GM18858 (cell line): ENCODE measurements at regions not wholly inside any gene's neighbourhood (a gene's known extent, or its start where the extent isn't known, plus 50 kb on each side); places are given as distances from the start of the nearest gene placed in this dataset.
"Not testable (repeated sequence)": the region's sequence is repeated elsewhere in the genome, so short reads cannot be mapped to it uniquely, and the experiment has no call there.

Experiments used
- ATAC-seq: cut with Tn5 transposase; IDR thresholded peaks from one replicate; pipeline ENCODE4 v1.9.1; 2021; ENCODE audit not compliant: unreplicated experiment

GRCh38 chr5:6321078-6321477, 57.3 kb downstream of the MED10 start:
- no peak for ATAC-seq

GRCh38 chr5:6319116-6319515, 59.2 kb downstream of the MED10 start:
- no peak for ATAC-seq

GRCh38 chr5:6317116-6317798, 61.1 kb downstream of the MED10 start:
- ATAC-seq: no peak

GRCh38 chr5:6315580-6315979, 62.8 kb downstream of the MED10 start:
- no peak for ATAC-seq

- ATAC-seq: no peak
These were observed 66.5 kb downstream of the MED10 start for GRCh38 chr5:6311568-6312501.

GRCh38 chr5:6309949-6310348, 68.4 kb downstream of the MED10 start:
- ATAC-seq: no peak

GRCh38 chr5:6308683-6309082, 69.7 kb downstream of the MED10 start:
- ATAC-seq: no peak

GRCh38 chr5:6307304-6307703, 71.0 kb downstream of the MED10 start:
- ATAC-seq: no peak

GRCh38 chr5:6305853-6306252, 72.5 kb downstream of the MED10 start:
- ATAC-seq: no peak

GRCh38 chr5:6302684-6303083, 75.7 kb downstream of the MED10 start:
- no peak for ATAC-seq

GRCh38 chr5:6302075-6302474, 76.3 kb downstream of the MED10 start:
- no peak for ATAC-seq

- ATAC-seq: no peak
These were observed 81.8 kb downstream of the MED10 start for GRCh38 chr5:6296524-6296923.

GRCh38 chr5:6291961-6292360, 86.4 kb downstream of the MED10 start:
- ATAC-seq: no peak

GRCh38 chr5:6289239-6289638, 89.1 kb downstream of the MED10 start:
- ATAC-seq: no peak

GRCh38 chr5:6287176-6287575, 91.2 kb downstream of the MED10 start:
- ATAC-seq: no peak

- no peak for ATAC-seq
These were observed 91.9 kb downstream of the MED10 start for GRCh38 chr5:6286404-6286803.

- not testable (repeated sequence) for ATAC-seq
These were observed 93.9 kb downstream of the MED10 start for GRCh38 chr5:6284491-6284890.

- no peak for ATAC-seq
These were observed 96.0 kb downstream of the MED10 start for GRCh38 chr5:6282352-6282751.

GRCh38 chr5:6281818-6282217, 96.5 kb downstream of the MED10 start:
- ATAC-seq: no peak

- ATAC-seq: no peak
These were observed 97.8 kb downstream of the MED10 start for GRCh38 chr5:6280425-6281100.

GRCh38 chr5:6279607-6280006, 98.7 kb downstream of the MED10 start:
- no peak for ATAC-seq
